ENCODE measurements at regions not wholly inside any gene's neighbourhood (a gene's known extent, or its start where the extent isn't known, plus 50 kb on each side); places are given as distances from the start of the nearest gene placed in this dataset.
"Not testable (repeated sequence)": the region's sequence is repeated elsewhere in the genome, so short reads cannot be mapped to it uniquely, and the experiment has no call there.

DNA sequence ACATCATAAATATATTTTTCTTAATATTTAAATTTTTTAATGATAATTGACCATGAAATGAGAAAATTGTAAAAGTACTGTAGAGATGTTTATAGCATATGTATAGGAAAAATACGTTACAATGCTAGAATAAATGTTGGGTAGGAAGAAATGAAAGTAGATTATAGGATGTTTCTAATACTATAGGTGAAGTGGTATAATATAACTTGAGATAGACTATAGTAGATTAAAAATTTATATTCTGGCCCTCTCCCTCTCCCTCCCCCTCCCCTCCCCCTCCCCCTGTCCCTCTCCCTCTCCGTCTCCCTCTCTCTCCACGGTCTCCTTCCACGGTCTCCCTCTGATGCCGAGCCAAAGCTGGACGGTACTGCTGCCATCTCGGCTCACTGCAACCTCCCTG lies 585.9 kb upstream of the SEMA6D start:
- TF ChIP-seq POLR2A (IDR thresholded peaks at IDR 0.05) = not testable (repeated sequence)
- TF ChIP-seq, protein P1, sequence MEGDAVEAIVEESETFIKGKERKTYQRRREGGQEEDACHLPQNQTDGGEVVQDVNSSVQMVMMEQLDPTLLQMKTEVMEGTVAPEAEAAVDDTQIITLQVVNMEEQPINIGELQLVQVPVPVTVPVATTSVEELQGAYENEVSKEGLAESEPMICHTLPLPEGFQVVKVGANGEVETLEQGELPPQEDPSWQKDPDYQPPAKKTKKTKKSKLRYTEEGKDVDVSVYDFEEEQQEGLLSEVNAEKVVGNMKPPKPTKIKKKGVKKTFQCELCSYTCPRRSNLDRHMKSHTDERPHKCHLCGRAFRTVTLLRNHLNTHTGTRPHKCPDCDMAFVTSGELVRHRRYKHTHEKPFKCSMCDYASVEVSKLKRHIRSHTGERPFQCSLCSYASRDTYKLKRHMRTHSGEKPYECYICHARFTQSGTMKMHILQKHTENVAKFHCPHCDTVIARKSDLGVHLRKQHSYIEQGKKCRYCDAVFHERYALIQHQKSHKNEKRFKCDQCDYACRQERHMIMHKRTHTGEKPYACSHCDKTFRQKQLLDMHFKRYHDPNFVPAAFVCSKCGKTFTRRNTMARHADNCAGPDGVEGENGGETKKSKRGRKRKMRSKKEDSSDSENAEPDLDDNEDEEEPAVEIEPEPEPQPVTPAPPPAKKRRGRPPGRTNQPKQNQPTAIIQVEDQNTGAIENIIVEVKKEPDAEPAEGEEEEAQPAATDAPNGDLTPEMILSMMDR (IDR thresholded peaks at IDR 0.05) = not testable (repeated sequence)

Data from body of pancreas (tissue), 4 donors.